NCI-H82 treated with DMSO at 0.1 percent for 48 hours (cell line): ENCODE measurements at regions not wholly inside any gene's neighbourhood (a gene's known extent, or its start where the extent isn't known, plus 50 kb on each side); places are given as distances from the start of the nearest gene placed in this dataset.

Experiments
- DNase-seq: peaks from one replicate; lab custom pipeline; 2025; ENCODE audit not compliant: unreplicated experiment; lab: John Stamatoyannopoulos, UW

GRCh38 chr12:65622056-65622455 lies 202.2 kb upstream of the HMGA2 start:
- DNase-seq = no peak

GRCh38 chr12:65623507-65623906 lies 200.8 kb upstream of the HMGA2 start:
- DNase-seq = no peak

GRCh38 chr12:65624554-65625086 lies 199.7 kb upstream of the HMGA2 start:
- no peak for DNase-seq

- DNase-seq = no peak
Measured at GRCh38 chr12:65628061-65628460, 196.2 kb upstream of the HMGA2 start.

- no peak for DNase-seq
Measured at GRCh38 chr12:65630555-65630954, 193.7 kb upstream of the HMGA2 start.

- DNase-seq = no peak
Measured at GRCh38 chr12:65631621-65632111, 192.6 kb upstream of the HMGA2 start.

GRCh38 chr12:65632131-65632855 lies 192.0 kb upstream of the HMGA2 start:
- DNase-seq = no peak

- DNase-seq = no peak
Measured at GRCh38 chr12:65634061-65634460, 190.2 kb upstream of the HMGA2 start.

GRCh38 chr12:65634626-65635331 lies 189.5 kb upstream of the HMGA2 start:
- no peak for DNase-seq

- DNase-seq = no peak
Measured at GRCh38 chr12:65636436-65636835, 187.8 kb upstream of the HMGA2 start.

GRCh38 chr12:65637150-65637549 lies 187.1 kb upstream of the HMGA2 start:
- no peak for DNase-seq

- no peak for DNase-seq
Measured at GRCh38 chr12:65637774-65638173, 186.5 kb upstream of the HMGA2 start.

- peak; percentile 97 for DNase-seq
Measured at GRCh38 chr12:65638324-65638723, 186.0 kb upstream of the HMGA2 start.

GRCh38 chr12:65640489-65640901 lies 183.8 kb upstream of the HMGA2 start:
- no peak for DNase-seq

- DNase-seq = no peak
Measured at GRCh38 chr12:65642061-65642661, 182.1 kb upstream of the HMGA2 start.

GRCh38 chr12:65643171-65643570 lies 181.1 kb upstream of the HMGA2 start:
- DNase-seq = no peak

- DNase-seq = no peak
Measured at GRCh38 chr12:65643595-65644386, 180.5 kb upstream of the HMGA2 start.

GRCh38 chr12:65646127-65646643 lies 178.1 kb upstream of the HMGA2 start:
- DNase-seq = no peak

GRCh38 chr12:65647074-65647473 lies 177.2 kb upstream of the HMGA2 start:
- no peak for DNase-seq

- no peak for DNase-seq
Measured at GRCh38 chr12:65648461-65648860, 175.8 kb upstream of the HMGA2 start.

- no peak for DNase-seq
Measured at GRCh38 chr12:65649126-65649525, 175.2 kb upstream of the HMGA2 start.
